Aorta (tissue), 5 donors: ENCODE measurements at regions not wholly inside any gene's neighbourhood (a gene's known extent, or its start where the extent isn't known, plus 50 kb on each side); places are given as distances from the start of the nearest gene placed in this dataset.

ENCODE experiments used
- ATAC-seq: fragments of 200-7000 bp; cut with Tn5 transposase; one replicate; pipeline ENCODE4 v1.9.1; 2022; ENCODE audit warnings: moderate library complexity; ENCODE audit not compliant: low FRiP score
- DNase-seq, 2 donors: peaks; one replicate each; pipeline ENCODE4 v3.0.0-alpha.2; 2020
- H3K27ac ChIP-seq, 2 donors: one replicate each; pipeline ENCODE4 v1.5.1; 2013; ENCODE audit warnings: low read length in 2 of 2, mild to moderate bottlenecking in 2 of 2, moderate library complexity in 2 of 2, control low read depth in 1 of 2, inconsistent platforms in 1 of 2, low read depth in 1 of 2
- H3K27me3 ChIP-seq, 2 donors: one replicate each; pipeline ENCODE4 v1.6.1; 2013; ENCODE audit warnings: control low read depth in 1 of 2, low read length in 1 of 2, mild to moderate bottlenecking in 1 of 2, moderate library complexity in 1 of 2; ENCODE audit not compliant: insufficient read depth in 2 of 2, control insufficient read depth in 1 of 2
- H3K36me3 ChIP-seq, 2 donors: one replicate each; pipeline ENCODE4 v1.6.1; 2013; ENCODE audit warnings: control low read depth in 1 of 2, low read length in 1 of 2, mild to moderate bottlenecking in 1 of 2; ENCODE audit not compliant: insufficient read depth in 2 of 2, control insufficient read depth in 1 of 2
- H3K4me1 ChIP-seq, 2 donors: one replicate each; pipeline ENCODE4 v1.6.1; 2013; ENCODE audit warnings: low read length in 2 of 2, control low read depth in 1 of 2, mild to moderate bottlenecking in 1 of 2, moderate library complexity in 1 of 2; ENCODE audit not compliant: insufficient read depth in 2 of 2, control insufficient read depth in 1 of 2
- H3K4me3 ChIP-seq, 2 donors: one replicate each; pipeline ENCODE4 v1.5.1; 2013; ENCODE audit warnings: low read length in 2 of 2, control low read depth in 1 of 2, mild to moderate bottlenecking in 1 of 2
- H3K9me3 ChIP-seq: one replicate; pipeline ENCODE4 v1.6.1; 2013; ENCODE audit warnings: mild to moderate bottlenecking, low read length; ENCODE audit not compliant: control insufficient read depth
- WGBS, 2 donors: extraction: QIAGEN DNeasy Blood & Tissue Kit; methylation state at CpG; one replicate each; pipeline ENCODE4 v1.1.7; 2013; 5-methylcytosine and 5-hydroxymethylcytosine counted together
- intact Hi-C, 2 donors: fragments of 100-400 bp; cut with DNase I; formaldehyde crosslinking; loops; one replicate each; pipeline versions ENCODE4 v1.14.2 to v1.15.0; 2022
- donor health status: healthy with polysubstance abuse.
- donor health status: Bipolar disorder and iron deficiency.
- donor health status: DM: no; HTN: no; CAD: no.
- donor health status: DM: no; HTN: no; CAD: no.
- donor health status: DM: yes; HTN: yes; CAD: no.

- H3K36me3 ChIP-seq, result no peaks in the 10 kb centered on the region
- H3K27me3 ChIP-seq, result no peaks in the 10 kb centered on the region
- ATAC-seq, result no peak
- 90 to 91% methylated on average over 2 of the region's 2 CpGs for WGBS, 2 donors
- no peaks in the 10 kb centered on the region for H3K4me1 ChIP-seq
- no peak for DNase-seq
- no peak overlapping the region for H3K27ac ChIP-seq
- intact Hi-C loops, result loop anchor here in 1 of 2 donors (10.0 kb wide), 1 partner anchor 156 kb away; no protein-coding TSS in a partner anchor
- H3K9me3 ChIP-seq, result no peaks in the 10 kb centered on the region
- H3K4me3 ChIP-seq, result no peak overlapping the region
Observed at GRCh38 chr9:27848315-27848714, 275.0 kb upstream of the C9orf72 start.

DNA sequence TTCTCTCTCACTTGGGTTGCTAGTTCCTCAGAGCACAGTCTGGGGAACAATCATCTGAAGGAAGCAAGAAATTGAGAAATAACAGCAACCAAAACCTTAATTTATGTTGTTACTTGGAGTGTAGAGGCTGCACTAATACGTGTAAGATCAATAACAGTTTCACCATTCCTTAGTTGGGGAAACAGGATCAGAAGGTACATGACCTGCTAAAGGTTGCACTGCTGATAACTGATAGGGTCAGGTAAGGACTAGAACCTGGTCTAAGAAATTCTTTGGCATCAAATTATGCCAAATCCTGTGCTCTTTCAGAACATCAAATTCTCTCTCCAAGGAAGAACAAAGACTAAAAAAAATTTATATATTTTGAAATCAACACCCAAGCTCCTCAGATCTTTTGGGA is 278.6 kb upstream of the C9orf72 start:
- H3K4me3 ChIP-seq, result no peak overlapping the region
- no peaks in the 10 kb centered on the region for H3K9me3 ChIP-seq
- DNase-seq (no peak), ATAC-seq (no peak)
- no peaks in the 10 kb centered on the region for H3K4me1 ChIP-seq
- intact Hi-C loops, result no loop called here
- no peaks in the 10 kb centered on the region for H3K36me3 ChIP-seq
- WGBS, 2 donors, result 67 to 71% methylated on average over 1 of the region's 1 CpG
- no peaks in the 10 kb centered on the region for H3K27me3 ChIP-seq
- no peak overlapping the region for H3K27ac ChIP-seq

- Histone ChIP-seq H3K4me3 (no peak overlapping the region), H3K27me3 (no peaks in the 10 kb centered on the region), H3K36me3 (no peaks in the 10 kb centered on the region), H3K4me1 (no peaks in the 10 kb centered on the region), H3K27ac (no peak overlapping the region), H3K9me3 (no peaks in the 10 kb centered on the region)
- intact Hi-C loops, result no loop called here
- DNase-seq, result no peak
- WGBS, 2 donors, result 70 to 77% methylated on average over 6 of the region's 6 CpGs
- no peak for ATAC-seq
Observed at GRCh38 chr9:27853529-27853928, 280.2 kb upstream of the C9orf72 start.

DNA sequence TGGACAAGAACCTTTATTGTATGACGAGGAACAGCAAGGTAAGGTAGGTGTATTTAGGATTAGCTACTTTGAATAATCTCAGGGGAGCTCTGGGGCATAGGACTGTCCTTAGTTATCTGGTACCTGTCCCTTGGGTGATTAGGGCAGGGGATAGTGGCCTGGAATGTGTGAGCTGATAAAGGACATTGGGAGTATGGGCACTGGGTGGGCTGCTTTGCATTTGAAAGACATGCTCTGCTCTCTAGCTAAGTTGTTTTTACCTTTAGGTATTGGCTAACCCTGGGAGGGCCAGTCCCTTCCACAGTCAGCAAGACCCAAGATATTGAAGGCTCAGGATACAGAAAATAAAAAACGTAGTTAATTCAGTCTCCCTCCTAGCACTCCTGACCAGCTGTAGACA is 282.8 kb upstream of the C9orf72 start:
- no peak overlapping the region for H3K4me3 ChIP-seq
- no peaks in the 10 kb centered on the region for H3K36me3 ChIP-seq
- no peaks in the 10 kb centered on the region for H3K9me3 ChIP-seq
- no peaks in the 10 kb centered on the region for H3K4me1 ChIP-seq
- WGBS, 2 donors, result 56 to 67% methylated on average over 2 of the region's 2 CpGs
- no peaks in the 10 kb centered on the region for H3K27me3 ChIP-seq
- ATAC-seq (no peak), DNase-seq (no peak)
- H3K27ac ChIP-seq, result no peak overlapping the region
- intact Hi-C loops, result no loop called here

GRCh38 chr9:27856748-27857147 is 283.5 kb upstream of the C9orf72 start:
- no peaks in the 10 kb centered on the region for H3K4me1 ChIP-seq
- H3K4me3 ChIP-seq, result no peak overlapping the region
- 87 to 90% methylated on average over 1 of the region's 1 CpG for WGBS, 2 donors
- H3K27me3 ChIP-seq, result no peaks in the 10 kb centered on the region
- DNase-seq (no peak), ATAC-seq (no peak)
- no peak overlapping the region for H3K27ac ChIP-seq
- no peaks in the 10 kb centered on the region for H3K9me3 ChIP-seq
- no peaks in the 10 kb centered on the region for H3K36me3 ChIP-seq
- intact Hi-C loops, result no loop called here

DNA sequence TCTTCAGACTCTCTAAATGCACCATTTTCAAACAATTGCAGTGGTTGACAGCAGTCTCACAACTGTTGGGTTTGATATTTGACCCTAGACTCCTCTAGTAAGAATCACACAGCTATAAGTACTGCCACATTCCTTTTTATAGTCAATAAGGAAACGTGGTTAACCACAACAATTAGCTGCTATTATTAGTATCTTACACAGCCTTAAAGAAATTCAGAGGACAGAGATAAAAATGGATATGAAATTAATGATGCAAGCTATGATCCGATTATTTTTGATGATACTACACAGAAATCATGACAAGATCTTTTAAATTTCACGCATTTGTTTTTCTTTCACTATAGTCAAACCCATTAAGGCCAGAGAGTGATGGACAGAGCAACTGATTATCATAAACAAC is 288.6 kb upstream of the C9orf72 start:
- Histone ChIP-seq H3K27me3 (no peaks in the 10 kb centered on the region), H3K9me3 (no peaks in the 10 kb centered on the region), H3K4me1 (no peaks in the 10 kb centered on the region), H3K36me3 (no peaks in the 10 kb centered on the region), H3K27ac (no peak overlapping the region), H3K4me3 (no peak overlapping the region)
- DNase-seq (no peak), ATAC-seq (no peak)
- WGBS, 2 donors, result 40 to 43% methylated on average over 3 of the region's 3 CpGs
- intact Hi-C loops, result no loop called here

GRCh38 chr9:27864644-27865438 is 291.6 kb upstream of the C9orf72 start:
- WGBS, 2 donors, result 34 to 42% methylated on average over 7 of the region's 7 CpGs
- Histone ChIP-seq H3K9me3 (no peaks in the 10 kb centered on the region), H3K36me3 (no peaks in the 10 kb centered on the region), H3K4me3 (no peak overlapping the region), H3K27ac (no peak overlapping the region), H3K4me1 (no peaks in the 10 kb centered on the region), H3K27me3 (no peaks in the 10 kb centered on the region)
- DNase-seq, result no peak
- no peak for ATAC-seq
- intact Hi-C loops, result no loop called here

DNA sequence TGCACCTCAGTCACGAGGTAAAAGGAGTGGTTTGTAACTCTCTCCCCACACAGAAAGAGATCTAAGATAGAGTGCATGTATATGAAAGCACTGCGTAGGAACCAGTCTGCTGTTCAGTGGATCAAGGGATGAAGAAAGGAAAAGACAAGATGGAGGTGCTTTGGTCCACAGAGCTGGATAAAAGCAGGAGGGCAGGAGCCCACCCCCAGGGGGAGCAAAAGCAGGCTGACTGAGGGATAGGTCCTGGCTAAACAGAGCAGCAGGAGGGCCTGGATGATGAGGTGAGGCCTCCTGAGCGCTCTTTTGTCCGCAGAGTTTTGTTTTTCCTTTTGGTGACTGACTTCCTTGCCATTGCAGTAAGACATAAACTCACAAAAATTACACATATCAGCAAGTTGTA is 293.5 kb upstream of the C9orf72 start:
- WGBS, 2 donors, result 91 to 92% methylated on average over 4 of the region's 4 CpGs

GRCh38 chr9:27870404-27870803 is 297.1 kb upstream of the C9orf72 start:
- Histone ChIP-seq H3K27ac (no peak overlapping the region), H3K36me3 (no peaks in the 10 kb centered on the region), H3K27me3 (no peaks in the 10 kb centered on the region), H3K9me3 (peaks cover 2% of the 10 kb centered on the region), H3K4me3 (no peak overlapping the region), H3K4me1 (no peaks in the 10 kb centered on the region)
- no peak for ATAC-seq
- WGBS, 2 donors, result 78% methylated on average over 5 of the region's 5 CpGs
- intact Hi-C loops, result no loop called here
- no peak for DNase-seq

More for the DNA sequence above, 293.5 kb upstream of the C9orf72 start:
- no peaks in the 10 kb centered on the region for H3K27me3 ChIP-seq
- DNase-seq (no peak), ATAC-seq (no peak)
- H3K9me3 ChIP-seq, result no peaks in the 10 kb centered on the region
- no peaks in the 10 kb centered on the region for H3K36me3 ChIP-seq
- H3K4me3 ChIP-seq, result no peak overlapping the region
- no peak overlapping the region for H3K27ac ChIP-seq
- intact Hi-C loops, result no loop called here
- H3K4me1 ChIP-seq, result no peaks in the 10 kb centered on the region
